HepG2 (cell line): ENCODE measurements at regions not wholly inside any gene's neighbourhood (a gene's known extent, or its start where the extent isn't known, plus 50 kb on each side); places are given as distances from the start of the nearest gene placed in this dataset.

Experiments
- ATAC-seq: fragments of 200-7000 bp; cut with Tn5 transposase; 3 replicates; pipeline ENCODE4 v1.9.1; 2020; ENCODE audit warnings: mild to moderate bottlenecking, moderate library complexity
- BruUV-seq: library from RNA; stranded (reverse); fragments of 400-500 nt; replicated peaks from 2 replicates; lab custom pipeline; 2021; lab: Mats Ljungman, UMichigan
- CTCF ChIA-PET: fragments of 300-600 bp; formaldehyde crosslinking; extraction: SDS; loops from one replicate; lab custom pipeline; 2021; ENCODE audit warnings: low total read pairs, inconsistent platforms, low intra/inter-chr PET ratio; lab: Yijun Ruan, JAX
- POLR2A ChIA-PET: fragments of 350-600 bp; sonication (Branson Sonifier 250); formaldehyde crosslinking; loops from one replicate; lab custom pipeline; 2020; ENCODE audit warnings: antibody characterized with exemption, inconsistent platforms; lab: Yijun Ruan, JAX
- DNase-seq: peaks from one replicate; pipeline ENCODE4 v3.0.0-alpha.2; 2015; ENCODE audit warnings: low spot score
- FAIRE-seq: peaks from 3 replicates; lab custom pipeline; 2011; peaks lifted over from hg19 to GRCh38; lab: Jason Lieb, UNC
- H2AFZ ChIP-seq: one replicate; pipeline ENCODE4 v1.6.1; 2011; ENCODE audit warnings: low read length, inconsistent platforms
- H3K27ac ChIP-seq: fragments of 300-600 bp; 3 replicates; pipeline ENCODE4 v1.8.0; 2011; ENCODE audit warnings: mixed run types, mild to moderate bottlenecking, mixed read lengths, low read length, inconsistent platforms; ENCODE audit not compliant: insufficient read depth; ENCODE audit errors: extremely low read length
- H3K27me3 ChIP-seq, 2 experiments: fragments of 200-600 bp in 1 of 2; 2 replicates in 1 of 2; 3 replicates in 1 of 2; pipeline versions ENCODE4 v1.6.0 to v1.8.0; 2011; ENCODE audit warnings: low read length in 2 of 2, mild to moderate bottlenecking in 2 of 2, moderate library complexity in 2 of 2, inconsistent platforms in 1 of 2; ENCODE audit not compliant: insufficient read depth in 2 of 2, control insufficient read depth in 1 of 2
- H3K36me3 ChIP-seq, 2 experiments: fragments of 200-600 bp in 1 of 2; replicated peaks in 1 of 2; 2 replicates in 1 of 2; 3 replicates in 1 of 2; pipeline versions ENCODE4 v1.5.1 to v1.8.0; 2011; ENCODE audit warnings: low read length in 2 of 2, inconsistent platforms in 1 of 2; ENCODE audit not compliant: insufficient read depth in 2 of 2, control insufficient read depth in 1 of 2
- H3K4me1 ChIP-seq: 2 replicates; pipeline ENCODE4 v1.5.1; 2012; ENCODE audit warnings: low read length, inconsistent platforms; ENCODE audit not compliant: insufficient read depth
- H3K4me2 ChIP-seq: 2 replicates; pipeline ENCODE4 v1.6.0; 2011; ENCODE audit warnings: low read depth, low read length, inconsistent platforms
- H3K4me3 ChIP-seq, 3 experiments: fragments of 200-600 bp in 1 of 3; sonication (generic), shearing (Covaris generic) in 1 of 3; replicated peaks in 1 of 3; 2 replicates each; pipeline ENCODE4 v1.5.1; 2011 to 2016; ENCODE audit warnings: low read length in 3 of 3, inconsistent platforms in 2 of 3, low read depth in 2 of 3, mild to moderate bottlenecking in 2 of 3, control low read depth in 1 of 3, mixed read lengths in 1 of 3; ENCODE audit not compliant: insufficient read depth in 1 of 3
- H3K79me2 ChIP-seq: one replicate; pipeline ENCODE4 v1.6.1; 2011; ENCODE audit warnings: low read length, inconsistent platforms; ENCODE audit not compliant: insufficient read depth
- H3K9ac ChIP-seq: 2 replicates; pipeline ENCODE4 v1.6.0; 2011; ENCODE audit warnings: mild to moderate bottlenecking, low read depth, low read length, inconsistent platforms; ENCODE audit not compliant: insufficient read depth
- H3K9me3 ChIP-seq: 2 replicates; pipeline ENCODE4 v1.5.1; 2012; ENCODE audit warnings: mild to moderate bottlenecking, low read length
- H4K20me1 ChIP-seq: 2 replicates; pipeline ENCODE4 v1.6.0; 2011; ENCODE audit warnings: inconsistent platforms, mild to moderate bottlenecking, low read length, moderate library complexity; ENCODE audit not compliant: insufficient read depth
- FOXA3 ChIP-seq: IDR thresholded peaks from 2 replicates; pipeline ENCODE4 v1.6.1; 2016; ENCODE audit warnings: missing genetic modification reagents, missing compliant biosample characterization
- FOXK2 ChIP-seq: fragments of 450-650 bp; IDR thresholded peaks from 2 replicates; pipeline ENCODE4 v1.6.1; 2016
- GMEB2 ChIP-seq: IDR thresholded peaks from 2 replicates; pipeline ENCODE4 v1.6.1; 2016; ENCODE audit warnings: missing biosample characterization, missing genetic modification reagents, low read depth
- HNF1B ChIP-seq: sonication (generic); formaldehyde crosslinking; IDR thresholded peaks from 2 replicates; pipeline ENCODE4 v1.5.1; 2020; ENCODE audit warnings: mild to moderate bottlenecking, moderate library complexity, missing genetic modification reagents
- MAFF ChIP-seq: IDR thresholded peaks from 2 replicates; pipeline ENCODE4 v1.6.1; 2011; ENCODE audit warnings: low read depth, low read length, improper control_type of control experiment
- MED13 ChIP-seq: sonication (generic); formaldehyde crosslinking; IDR thresholded peaks from 2 replicates; pipeline ENCODE4 v1.5.0; 2020; ENCODE audit warnings: missing genetic modification reagents
- SIX4 ChIP-seq: sonication (generic); formaldehyde crosslinking; IDR thresholded peaks from 2 replicates; pipeline ENCODE4 v1.4.0; 2020; ENCODE audit warnings: missing genetic modification reagents
- SNAPC2 ChIP-seq: sonication (generic); formaldehyde crosslinking; IDR thresholded peaks from 2 replicates; pipeline ENCODE4 v1.8.1; 2022; ENCODE audit warnings: mild to moderate bottlenecking, missing genetic modification reagents
- SP140L ChIP-seq: sonication (generic); formaldehyde crosslinking; IDR thresholded peaks from 2 replicates; pipeline ENCODE4 v1.4.0; 2020; ENCODE audit warnings: missing genetic modification reagents, borderline replicate concordance
- TEF ChIP-seq: sonication (generic); formaldehyde crosslinking; IDR thresholded peaks from 2 replicates; pipeline ENCODE4 v1.5.0; 2020; ENCODE audit warnings: missing genetic modification reagents
- ZNF18 ChIP-seq: sonication (generic); formaldehyde crosslinking; IDR thresholded peaks from 2 replicates; pipeline ENCODE4 v1.8.0; 2022; ENCODE audit warnings: mild to moderate bottlenecking, missing genetic modification reagents; ENCODE audit not compliant: insufficient replicate concordance
- ZNF567 ChIP-seq: sonication (generic); formaldehyde crosslinking; IDR thresholded peaks from 2 replicates; pipeline ENCODE4 v1.8.1; 2023; ENCODE audit warnings: mild to moderate bottlenecking, missing genetic modification reagents, borderline replicate concordance
- ZNF619 ChIP-seq: sonication (generic); formaldehyde crosslinking; IDR thresholded peaks from 2 replicates; pipeline ENCODE4 v1.4.0; 2020; ENCODE audit warnings: mild to moderate bottlenecking, missing genetic modification reagents
- ZNF639 ChIP-seq: conservative IDR thresholded peaks from 2 replicates; pipeline ENCODE4 v1.6.1; 2018; ENCODE audit warnings: missing genetic modification reagents
- ZNF704 ChIP-seq: sonication (generic); formaldehyde crosslinking; IDR thresholded peaks from 2 replicates; pipeline ENCODE4 v1.8.1; 2023; ENCODE audit warnings: mild to moderate bottlenecking, inconsistent platforms, moderate library complexity, missing genetic modification reagents, borderline replicate concordance
- WGBS: methylation state at CpG from one replicate; pipeline ENCODE4 v1.1.6; 2017; ENCODE audit warnings: low lambda C conversion rate; 5-methylcytosine and 5-hydroxymethylcytosine counted together
- in situ Hi-C: cut with HindIII; loops from 2 replicates; pipeline ENCODE4 v1.10.0; 2017; ENCODE audit warnings: low pct_unique_long_range_greater_than_20kb; ENCODE audit not compliant: extremely low pct_ligation_motif_present
- intact Hi-C: fragments of 100-400 bp; cut with micrococcal nuclease; formaldehyde crosslinking; loops from one replicate; pipeline ENCODE4 v1.10.0; 2022; ENCODE audit not compliant: unreplicated experiment

- TF ChIP-seq HNF1B (CRISPR knock-in tag) (no peak), FOXK2 (no peak), SNAPC2 (CRISPR knock-in tag) (no peak), GMEB2 (no peak), SIX4 (no peak), ZNF567 (CRISPR knock-in tag) (no peak)
Measured at GRCh38 chr15:79494963-79495755, 63.0 kb downstream of the MINAR1 start (continued).

- no TSS peak for BruUV-seq
- H4K20me1 ChIP-seq, result no peaks in the 10 kb centered on the region
- H3K79me2 ChIP-seq, result no peaks in the 10 kb centered on the region
- peaks cover 0 to 1% of the 10 kb centered on the region in 2 experiments; a peak in 1 of 5 replicates for H3K27me3 ChIP-seq
- no peak for FAIRE-seq
- DNase-seq, result no peak
- H2AFZ ChIP-seq, result no peak overlapping the region
- WGBS, result 11% methylated on average over 2 of the region's 2 CpGs
- ChIA-PET CTCF (no interaction called here), POLR2A (no interaction called here)
- no peak overlapping the region for H3K9ac ChIP-seq
- no peaks in the 10 kb centered on the region for H3K9me3 ChIP-seq
- H3K36me3 ChIP-seq, result no peaks in the 10 kb centered on the region
- H3K27ac ChIP-seq, result no peak overlapping the region
- in situ Hi-C loops, result no loop called here
- no peak overlapping the region for H3K4me3 ChIP-seq
- ATAC-seq, result no peak
- H3K4me1 ChIP-seq, result no peaks in the 10 kb centered on the region
- intact Hi-C loops, result no loop called here
- no peak overlapping the region for H3K4me2 ChIP-seq
- TF ChIP-seq ZNF639 (CRISPR knock-in tag) (no peak), SP140L (CRISPR knock-in tag) (no peak), ZNF619 (no peak), ZNF704 (CRISPR knock-in tag) (no peak), ZNF18 (CRISPR knock-in tag) (no peak), MED13 (CRISPR knock-in tag) (no peak), MAFF (no peak), TEF (no peak), FOXA3 (no peak)
Measured at GRCh38 chr15:79495775-79496174, 63.6 kb downstream of the MINAR1 start.
